Heart left ventricle (tissue), 16 donors: ENCODE measurements at regions not wholly inside any gene's neighbourhood (a gene's known extent, or its start where the extent isn't known, plus 50 kb on each side); places are given as distances from the start of the nearest gene placed in this dataset.
"Not testable (repeated sequence)": the region's sequence is repeated elsewhere in the genome, so short reads cannot be mapped to it uniquely, and the experiment has no call there.

Source experiments
- ATAC-seq, 4 donors: fragments of 200-7000 bp; cut with Tn5 transposase; one replicate each; pipeline ENCODE4 v1.9.1; 2020 to 2022; ENCODE audit warnings: moderate library complexity in 4 of 4, mild to moderate bottlenecking in 3 of 4, moderate number of reproducible peaks in 1 of 4
- DNase-seq, 5 donors: peaks; one replicate each; pipeline ENCODE4 v3.0.0-alpha.2; 2020
- H3K27ac ChIP-seq, 12 donors: fragments of 200-600 bp; sonication (generic) in 4 of 12; one replicate each; pipeline versions ENCODE4 v1.5.0 to v1.8.0; 2016 to 2022; ENCODE audit warnings: mild to moderate bottlenecking in 2 of 12
- H3K27me3 ChIP-seq, 9 donors: fragments of 200-600 bp; sonication (generic) in 2 of 9; one replicate each; pipeline versions ENCODE4 v1.5.1 to v1.8.0; 2016 to 2022; ENCODE audit warnings: mild to moderate bottlenecking in 3 of 9
- H3K36me3 ChIP-seq, 9 donors: fragments of 200-600 bp; sonication (generic) in 2 of 9; one replicate each; pipeline versions ENCODE4 v1.5.0 to v1.8.0; 2018 to 2022; ENCODE audit warnings: mild to moderate bottlenecking in 2 of 9
- H3K4me1 ChIP-seq, 12 donors: fragments of 200-600 bp; sonication (generic) in 4 of 12; one replicate each; pipeline versions ENCODE4 v1.5.0 to v1.8.0; 2016 to 2022; ENCODE audit warnings: mild to moderate bottlenecking in 3 of 12
- H3K4me3 ChIP-seq, 12 donors: fragments of 200-600 bp; sonication (generic) in 4 of 12; one replicate each; pipeline versions ENCODE4 v1.5.0 to v1.8.0; 2017 to 2022; ENCODE audit warnings: mild to moderate bottlenecking in 9 of 12, moderate library complexity in 4 of 12
- H3K9me3 ChIP-seq, 12 donors: fragments of 200-600 bp; sonication (generic) in 4 of 12; one replicate each; pipeline versions ENCODE4 v1.5.0 to v1.8.0; 2016 to 2022; ENCODE audit warnings: mild to moderate bottlenecking in 1 of 12
- POLR2A ChIP-seq, 2 donors: fragments of 450-650 bp; IDR thresholded peaks; one replicate each; pipeline ENCODE4 v1.6.1; 2017; ENCODE audit warnings: antibody characterized with exemption in 2 of 2, mild to moderate bottlenecking in 2 of 2, moderate library complexity in 2 of 2
- WGBS, 4 donors: extraction: QIAGEN DNeasy Blood & Tissue Kit in 2 of 4; methylation state at CpG; one replicate each; pipeline versions ENCODE4 v1.1.5 to v1.1.7; 2013 to 2018; 5-methylcytosine and 5-hydroxymethylcytosine counted together
- intact Hi-C, 10 donors: fragments of 100-400 bp; cut with DNase I; formaldehyde crosslinking; loops; one replicate each; pipeline versions ENCODE4 v1.11.1 to v1.14.2; 2022
- TF ChIP-seq, protein P1 (sequence below), 12 donors: fragments of 200-600 bp; sonication (generic) in 4 of 12; IDR thresholded peaks; one replicate each; pipeline versions ENCODE4 v1.5.0 to v1.8.0; 2018 to 2022; ENCODE audit warnings: antibody characterized with exemption in 12 of 12, mild to moderate bottlenecking in 5 of 12
- donor health status: ischemic (EF 13 %, LVEDD 7.1; RV severe dilation, severe dysfunction).
- donor health status: healthy with polysubstance abuse.
- donor health status: DM: no; HTN: yes; CAD: no.
- donor health status: DM: no; HTN: no; CAD: no.
- donor health status: ischemic (EF 25% LVEDD 6.9; RV normal size, moderate dysfunction).
- donor health status: ischemic (EF 25% LVEDD 5.7; RV mildly dilated, moderate dysfunction).
- donor health status: healthy.
- donor health status: DM: yes; HTN: yes; CAD: no.
- donor health status: ischemic (EF 35%, LVEDD 5.7; RV mildly dilated, moderate dysfunction).
- donor health status: nonischemic (EF 11% LVEDD 7.7; RV severe dilation, severe dysfunction).
- donor health status: DM: yes; HTN: yes; CAD: no.
- donor health status: PGD.
- donor health status: ischemic (EF 29% LVEDD 5.4; RV normal size, mild dysfunction).
- donor health status: nonischemic (EF 23%, LVEDD 6.1; RV moderate dilation, normal function).

DNA sequence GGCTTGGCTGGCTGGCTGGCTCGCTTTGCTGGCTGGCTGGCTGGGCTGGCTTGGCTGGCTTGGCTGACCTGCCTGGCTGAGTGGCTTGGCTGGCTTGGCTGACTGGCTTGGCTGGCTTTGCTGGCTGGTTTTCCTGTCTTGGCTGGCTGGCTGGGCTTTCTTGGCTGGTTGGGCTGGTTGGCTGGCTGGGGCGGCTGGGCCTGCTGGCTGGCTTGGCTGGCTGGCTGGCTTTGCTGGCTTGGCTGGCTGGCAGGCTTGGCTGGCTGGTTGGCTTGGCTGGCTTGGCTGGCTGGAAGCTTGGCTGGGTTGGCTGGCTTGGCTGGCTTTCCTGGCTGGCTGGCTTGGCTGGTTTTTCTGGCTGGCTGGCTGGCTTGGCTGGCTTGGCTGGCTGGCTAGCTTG, 435.6 kb downstream of the GOLGA6L6 start:
- no peak for TF ChIP-seq POLR2A (IDR thresholded peaks at IDR 0.05)
- TF ChIP-seq, protein P1, sequence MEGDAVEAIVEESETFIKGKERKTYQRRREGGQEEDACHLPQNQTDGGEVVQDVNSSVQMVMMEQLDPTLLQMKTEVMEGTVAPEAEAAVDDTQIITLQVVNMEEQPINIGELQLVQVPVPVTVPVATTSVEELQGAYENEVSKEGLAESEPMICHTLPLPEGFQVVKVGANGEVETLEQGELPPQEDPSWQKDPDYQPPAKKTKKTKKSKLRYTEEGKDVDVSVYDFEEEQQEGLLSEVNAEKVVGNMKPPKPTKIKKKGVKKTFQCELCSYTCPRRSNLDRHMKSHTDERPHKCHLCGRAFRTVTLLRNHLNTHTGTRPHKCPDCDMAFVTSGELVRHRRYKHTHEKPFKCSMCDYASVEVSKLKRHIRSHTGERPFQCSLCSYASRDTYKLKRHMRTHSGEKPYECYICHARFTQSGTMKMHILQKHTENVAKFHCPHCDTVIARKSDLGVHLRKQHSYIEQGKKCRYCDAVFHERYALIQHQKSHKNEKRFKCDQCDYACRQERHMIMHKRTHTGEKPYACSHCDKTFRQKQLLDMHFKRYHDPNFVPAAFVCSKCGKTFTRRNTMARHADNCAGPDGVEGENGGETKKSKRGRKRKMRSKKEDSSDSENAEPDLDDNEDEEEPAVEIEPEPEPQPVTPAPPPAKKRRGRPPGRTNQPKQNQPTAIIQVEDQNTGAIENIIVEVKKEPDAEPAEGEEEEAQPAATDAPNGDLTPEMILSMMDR (IDR thresholded peaks at IDR 0.05): no peak
- H3K36me3 ChIP-seq: no peaks in the 10 kb centered on the region
- ATAC-seq: no peak
- WGBS, 4 donors: 57 to 83% (median 67%) methylated on average over 1 to 2 of the region's 2 CpGs
- peak; percentile 11 to 71 (median 22) for DNase-seq
- H3K4me3 ChIP-seq: no peak overlapping the region
- intact Hi-C loops: no loop called here
- peaks cover 0 to 4% (median 0%) of the 10 kb centered on the region in 12 donors for H3K9me3 ChIP-seq
- no peak overlapping the region for H3K27ac ChIP-seq
- H3K27me3 ChIP-seq: no peaks in the 10 kb centered on the region
- no peaks in the 10 kb centered on the region for H3K4me1 ChIP-seq

DNA sequence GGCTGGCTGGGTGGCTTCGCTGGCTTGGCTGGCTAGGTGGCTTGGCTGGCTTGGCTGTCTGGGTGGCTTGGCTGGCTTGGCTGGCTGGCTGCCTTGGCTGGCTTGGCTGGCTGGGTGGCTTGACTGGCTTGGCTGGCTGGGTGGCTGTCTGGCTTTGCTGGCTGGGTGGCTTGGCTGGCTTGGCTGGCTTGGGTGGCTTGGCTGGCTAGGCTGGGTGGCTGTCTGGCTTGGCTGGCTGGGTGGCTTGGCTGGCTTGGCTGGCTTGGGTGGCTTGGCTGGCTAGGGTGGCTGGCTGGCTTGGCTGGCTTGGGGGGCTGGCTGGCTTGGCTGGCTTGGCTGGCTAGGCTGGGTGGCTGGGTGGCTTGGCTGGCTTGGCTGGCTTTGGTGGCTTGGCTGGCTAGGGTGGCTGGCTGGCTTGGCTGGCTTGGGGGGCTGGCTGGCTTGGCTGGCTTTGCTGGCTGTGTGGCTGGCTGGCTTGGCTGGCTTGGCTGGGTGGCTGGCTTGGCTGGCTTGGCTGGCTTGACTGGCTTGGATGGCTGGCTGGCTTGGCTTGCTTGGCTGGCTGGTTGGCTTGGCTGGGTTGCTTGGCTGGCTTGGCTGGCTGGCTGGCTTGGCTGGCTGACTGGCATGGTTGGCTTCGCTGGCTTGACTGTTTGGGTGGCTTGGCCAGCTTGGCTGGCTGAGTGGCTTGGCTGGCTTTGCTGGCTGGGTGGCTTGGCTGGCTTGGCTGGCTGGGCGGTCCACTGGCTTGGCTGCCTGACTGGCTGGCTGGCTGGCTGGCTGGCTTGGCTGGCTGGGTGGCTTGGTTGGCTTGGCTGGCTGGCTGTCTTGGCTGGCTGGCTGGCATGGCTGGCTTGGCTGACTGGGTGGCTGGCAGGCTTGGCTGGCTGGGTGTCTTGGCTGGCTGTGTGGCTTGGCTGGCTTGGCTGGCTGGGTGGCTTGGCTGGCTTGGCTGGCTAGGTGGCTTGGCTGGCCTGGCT, 436.3 kb downstream of the GOLGA6L6 start:
- WGBS, 4 donors: 82 to 100% (median 82%) methylated on average over 2 of the region's 3 CpGs; no CpG with 5 or more reads in 1 of the 4 donors
- H3K4me3 ChIP-seq, H3K4me1 ChIP-seq, H3K9me3 ChIP-seq, H3K36me3 ChIP-seq, H3K27me3 ChIP-seq, ATAC-seq, intact Hi-C loops, H3K27ac ChIP-seq: not testable (repeated sequence)
- peak; percentile 6 to 70 (median 21) for DNase-seq

DNA sequence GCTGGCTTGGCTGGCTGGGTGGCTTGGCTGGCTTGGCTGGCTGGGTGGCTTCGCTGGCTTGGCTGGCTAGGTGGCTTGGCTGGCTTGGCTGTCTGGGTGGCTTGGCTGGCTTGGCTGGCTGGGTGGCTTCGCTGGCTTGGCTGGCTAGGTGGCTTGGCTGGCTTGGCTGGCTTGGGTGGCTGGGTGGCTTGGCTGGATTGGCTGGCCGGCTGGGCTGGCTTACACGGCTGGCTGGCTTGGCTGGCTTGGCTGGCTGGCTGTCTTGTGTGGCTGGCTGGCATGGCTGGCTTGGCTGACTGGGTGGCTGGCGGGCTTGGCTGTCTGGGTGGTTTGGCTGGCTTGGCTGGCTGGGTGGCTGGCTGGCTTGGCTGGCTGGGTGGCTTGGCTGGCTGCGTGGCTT, 437.0 kb downstream of the GOLGA6L6 start:
- 69 to 86% (median 72%) methylated on average over 1 to 5 of the region's 6 CpGs for WGBS, 4 donors
- H3K27ac ChIP-seq, ATAC-seq, intact Hi-C loops, H3K36me3 ChIP-seq, H3K27me3 ChIP-seq, H3K9me3 ChIP-seq, H3K4me3 ChIP-seq, H3K4me1 ChIP-seq: not testable (repeated sequence)
- peak; percentile 27 to 87 (median 38) for DNase-seq

DNA sequence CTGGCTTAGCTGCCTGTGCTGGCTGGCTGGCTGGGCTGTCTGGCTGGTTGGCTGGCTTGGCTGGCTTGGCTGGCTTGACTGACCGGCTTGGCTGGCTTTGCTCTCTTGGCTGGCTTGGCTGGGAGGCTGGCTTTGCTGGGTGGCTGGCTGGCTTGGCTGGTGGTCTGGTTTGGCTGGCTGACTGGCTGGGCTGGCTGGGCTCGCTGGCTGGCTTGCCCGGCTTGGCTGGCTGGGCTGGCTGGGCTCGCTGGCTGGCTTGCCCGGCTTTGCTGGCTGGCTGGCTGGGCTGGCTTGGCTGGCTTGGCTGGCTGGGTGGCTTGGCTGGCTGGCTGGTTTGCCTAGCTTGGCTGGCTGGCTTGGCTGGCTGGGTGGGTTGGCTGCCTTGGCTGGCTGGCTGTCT, 438.7 kb downstream of the GOLGA6L6 start:
- ATAC-seq, H3K4me1 ChIP-seq: not testable (repeated sequence)
- peak; percentile 27 to 89 (median 35) for DNase-seq

DNA sequence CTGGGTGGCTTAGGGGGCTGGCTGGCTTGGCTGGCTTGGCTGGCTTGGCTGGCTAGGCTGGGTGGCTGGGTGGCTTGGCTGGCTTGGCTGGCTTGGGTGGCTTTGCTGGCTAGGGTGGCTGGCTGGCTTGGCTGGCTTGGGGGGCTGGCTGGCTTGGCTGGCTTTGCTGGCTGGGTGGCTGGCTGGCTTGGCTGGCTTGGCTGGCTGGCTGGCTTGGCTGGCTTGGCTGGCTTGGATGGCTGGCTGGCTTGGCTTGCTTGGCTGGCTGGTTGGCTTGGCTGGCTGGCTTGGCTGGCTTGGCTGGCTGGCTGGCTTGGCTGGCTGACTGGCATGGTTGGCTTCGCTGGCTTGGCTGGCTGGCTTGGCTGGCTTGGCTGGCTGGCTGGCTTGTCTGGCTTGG, 439.4 kb downstream of the GOLGA6L6 start:
- H3K36me3 ChIP-seq, H3K27ac ChIP-seq, H3K27me3 ChIP-seq, H3K4me3 ChIP-seq, H3K9me3 ChIP-seq, intact Hi-C loops, H3K4me1 ChIP-seq, ATAC-seq: not testable (repeated sequence)
- peak; percentile 17 to 77 (median 29) for DNase-seq
- WGBS, 4 donors: 62 to 76% (median 73%) methylated on average over 1 of the region's 1 CpG

More for the DNA sequence above, 438.7 kb downstream of the GOLGA6L6 start:
- H3K9me3 ChIP-seq, intact Hi-C loops, H3K27me3 ChIP-seq, H3K27ac ChIP-seq, H3K36me3 ChIP-seq, H3K4me3 ChIP-seq: not testable (repeated sequence)
- WGBS, 4 donors: 71 to 83% (median 77%) methylated on average over 4 to 5 of the region's 5 CpGs

DNA sequence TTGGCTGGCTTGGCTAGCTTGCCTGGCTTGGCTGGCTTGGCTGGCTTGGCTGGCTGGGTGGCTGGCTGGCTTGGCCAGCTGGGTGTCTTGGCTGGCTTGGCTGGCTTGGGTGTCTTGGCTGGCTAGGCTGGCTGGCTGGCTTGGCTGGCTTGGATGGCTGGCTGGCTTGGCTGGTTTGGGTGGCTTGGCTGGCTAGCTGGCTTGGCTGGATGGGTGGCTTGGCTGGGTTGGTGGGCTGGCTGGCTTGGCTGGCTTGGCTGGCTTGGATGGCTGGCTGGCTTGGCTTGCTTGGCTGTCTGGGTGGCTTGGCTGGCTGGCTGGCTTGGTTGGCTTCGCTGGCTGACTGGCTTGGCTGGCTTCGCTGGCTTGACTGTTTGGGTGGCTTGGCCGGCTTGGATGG, 440.3 kb downstream of the GOLGA6L6 start:
- H3K36me3 ChIP-seq, H3K9me3 ChIP-seq, DNase-seq, H3K27me3 ChIP-seq, H3K27ac ChIP-seq, H3K4me3 ChIP-seq, ATAC-seq, H3K4me1 ChIP-seq, intact Hi-C loops: not testable (repeated sequence)
- no CpG with 5 or more reads among the region's 3 CpGs for WGBS, 4 donors

DNA sequence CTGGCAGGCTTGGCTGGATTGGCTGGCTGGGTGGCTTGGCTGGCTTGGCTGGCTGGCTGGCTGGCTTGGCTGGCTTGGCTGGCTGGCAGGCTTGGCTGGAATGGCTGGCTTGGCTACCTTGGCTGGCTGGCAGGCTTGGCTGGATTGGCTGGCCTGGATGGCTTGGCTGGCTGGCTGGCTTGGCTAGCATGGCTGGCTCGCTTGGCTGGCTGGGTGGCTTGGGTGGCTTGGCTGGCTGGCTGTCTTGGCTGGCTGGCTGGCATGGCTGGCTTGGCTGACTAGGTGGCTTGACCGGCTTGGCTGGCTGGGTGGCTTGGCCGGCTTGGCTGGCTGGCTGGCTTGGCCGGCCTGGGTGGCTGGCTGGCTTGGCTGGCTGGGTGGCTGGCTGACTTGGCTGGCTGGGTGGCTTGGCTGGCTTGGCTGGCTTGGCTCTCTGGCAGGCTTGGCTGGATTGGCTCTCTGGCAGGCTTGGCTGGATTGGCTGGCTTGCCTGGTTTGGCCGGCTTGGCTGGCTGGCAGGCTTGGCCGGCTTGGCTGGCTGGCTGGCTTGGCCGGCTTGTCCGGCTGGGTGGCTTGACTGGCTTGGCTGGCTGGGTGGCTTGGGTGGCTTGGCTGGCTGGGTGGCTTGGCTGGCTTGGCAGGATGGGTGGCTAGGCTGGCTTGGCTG, 440.9 kb downstream of the GOLGA6L6 start:
- ATAC-seq, H3K27me3 ChIP-seq, H3K27ac ChIP-seq, H3K4me3 ChIP-seq, intact Hi-C loops, H3K4me1 ChIP-seq, DNase-seq, H3K36me3 ChIP-seq, H3K9me3 ChIP-seq: not testable (repeated sequence)
- WGBS, 4 donors: no CpG with 5 or more reads among the region's 8 CpGs

DNA sequence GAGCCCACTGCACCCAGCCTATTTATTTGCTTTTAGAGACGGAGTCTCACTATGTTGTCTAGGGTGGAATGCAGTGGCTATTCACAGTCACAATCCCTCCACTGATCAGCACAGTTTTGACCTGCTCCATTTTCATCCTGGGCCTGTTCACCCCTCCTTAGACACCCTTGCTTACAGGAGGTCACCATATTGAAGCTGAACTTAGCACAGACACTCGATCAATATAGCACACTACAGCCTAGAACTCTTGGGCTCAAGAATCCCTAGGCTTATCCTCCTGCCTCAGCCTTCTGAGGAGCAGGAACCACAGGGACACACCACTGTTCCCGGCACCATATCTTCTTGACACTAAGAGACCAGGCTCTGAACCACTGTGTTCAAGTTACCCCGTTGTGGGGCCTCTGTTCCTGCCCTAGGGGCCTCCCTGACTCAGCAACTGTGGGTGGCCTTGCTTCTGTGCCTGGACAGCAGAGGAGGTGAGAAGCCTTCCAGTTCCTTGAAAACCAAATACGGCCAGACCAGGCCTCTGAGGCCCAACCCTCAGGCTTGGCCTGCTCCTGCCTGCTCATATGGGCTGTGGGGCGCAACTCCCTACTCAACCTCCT, 445.8 kb downstream of the GOLGA6L6 start:
- intact Hi-C loops, H3K4me3 ChIP-seq, H3K27me3 ChIP-seq, H3K9me3 ChIP-seq, H3K36me3 ChIP-seq, H3K4me1 ChIP-seq, H3K27ac ChIP-seq, DNase-seq, ATAC-seq: not testable (repeated sequence)
- WGBS, 4 donors: 60 to 100% (median 68%) methylated on average over 1 to 4 of the region's 6 CpGs

DNA sequence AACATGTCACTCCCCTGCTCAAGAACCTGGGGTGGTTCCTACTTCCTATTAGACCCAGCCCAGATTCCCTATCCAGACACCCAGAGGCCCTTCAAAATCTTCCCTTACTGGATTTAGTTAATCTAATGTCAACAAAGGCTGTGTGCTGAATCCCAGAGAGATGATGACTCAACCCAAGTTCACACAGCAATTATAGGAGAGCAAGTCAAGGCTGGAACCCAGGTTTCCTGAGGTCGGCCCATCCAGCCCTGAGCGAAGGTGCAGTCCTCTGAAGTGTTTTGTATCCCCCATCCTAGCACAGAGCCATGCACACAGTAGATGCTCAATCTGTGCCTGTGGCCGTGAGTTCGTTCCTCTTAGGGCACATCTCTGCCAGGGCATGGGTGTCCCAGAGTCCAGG, 452.1 kb downstream of the GOLGA6L6 start:
- H3K4me3 ChIP-seq, H3K27ac ChIP-seq, H3K27me3 ChIP-seq, intact Hi-C loops, H3K4me1 ChIP-seq, H3K36me3 ChIP-seq, ATAC-seq, H3K9me3 ChIP-seq: not testable (repeated sequence)
- 50 to 79% methylated on average over 2 of the region's 4 CpGs; no CpG with 5 or more reads in 2 of the 4 donors for WGBS, 4 donors
- peak in 1 of 5 donors; percentile 31 for DNase-seq
